ENCODE measurements at regions not wholly inside any gene's neighbourhood (a gene's known extent, or its start where the extent isn't known, plus 50 kb on each side); places are given as distances from the start of the nearest gene placed in this dataset.

DNA sequence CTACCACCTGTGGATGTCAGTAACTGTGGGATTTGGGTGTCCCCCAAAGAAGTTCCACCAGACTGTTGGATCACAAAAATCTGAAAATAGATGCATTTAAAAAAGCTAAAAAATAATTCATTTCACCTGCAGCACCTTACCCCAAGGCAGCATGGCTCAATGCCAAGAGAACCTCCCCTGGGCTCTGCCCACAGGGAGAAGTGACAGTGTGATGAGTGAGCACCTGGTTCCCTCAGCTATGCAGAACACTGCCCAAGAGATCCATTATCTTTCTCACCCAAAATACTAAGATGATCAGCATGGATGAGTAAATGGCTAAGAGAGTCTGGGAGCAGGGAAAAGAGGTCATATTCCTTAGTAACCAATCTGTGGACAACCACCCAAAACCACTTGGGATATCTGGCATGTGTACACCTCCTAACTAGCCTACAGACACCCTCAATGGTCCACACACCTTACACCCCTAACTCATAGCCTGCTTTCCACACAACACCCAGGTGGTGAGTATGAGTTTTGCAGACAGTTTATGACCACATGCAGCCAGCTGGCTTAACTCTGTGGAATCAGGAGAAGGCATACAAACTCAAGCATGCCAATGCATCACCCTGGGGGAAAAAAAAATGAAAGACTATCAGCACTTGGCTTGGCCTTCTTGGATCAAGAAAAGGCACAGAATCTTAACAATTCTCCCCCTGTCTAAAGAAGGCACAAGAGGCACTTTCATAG, 416.5 kb upstream of the SMIM31 start:
- TF ChIP-seq CTCF (IDR thresholded peaks at IDR 0.05) (no peak), POLR2A (IDR thresholded peaks at IDR 0.05) (no peak)
